ENCODE measurements at regions not wholly inside any gene's neighbourhood (a gene's known extent, or its start where the extent isn't known, plus 50 kb on each side); places are given as distances from the start of the nearest gene placed in this dataset.

DNA sequence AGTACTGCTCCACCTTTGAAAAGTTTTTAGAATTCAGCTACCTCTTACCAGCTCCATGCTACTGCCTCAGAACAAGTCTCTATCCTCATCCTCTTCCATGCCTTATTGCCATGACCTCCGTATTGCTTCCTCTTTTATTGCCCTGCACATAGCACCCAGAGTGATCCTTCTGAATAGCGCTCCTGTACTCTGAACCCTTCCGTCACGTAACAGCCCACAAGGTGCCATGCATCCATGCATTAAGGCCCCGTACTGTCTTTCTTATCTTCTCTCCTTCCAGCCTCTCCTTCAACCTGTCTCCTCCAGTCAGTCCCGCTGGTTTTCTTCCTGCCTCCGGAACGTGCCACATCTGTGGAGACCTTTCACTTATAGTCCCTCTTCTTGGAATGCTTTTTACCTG is 273.3 kb upstream of the SEMA6A start:
- ATAC-seq = no peak
- no peak for DNase-seq

GRCh38 chr5:116844015-116844414 is 269.4 kb upstream of the SEMA6A start:
- no peak for ATAC-seq
- DNase-seq = no peak

GRCh38 chr5:116842514-116842961 is 267.9 kb upstream of the SEMA6A start:
- no peak for DNase-seq
- no peak for ATAC-seq

DNA sequence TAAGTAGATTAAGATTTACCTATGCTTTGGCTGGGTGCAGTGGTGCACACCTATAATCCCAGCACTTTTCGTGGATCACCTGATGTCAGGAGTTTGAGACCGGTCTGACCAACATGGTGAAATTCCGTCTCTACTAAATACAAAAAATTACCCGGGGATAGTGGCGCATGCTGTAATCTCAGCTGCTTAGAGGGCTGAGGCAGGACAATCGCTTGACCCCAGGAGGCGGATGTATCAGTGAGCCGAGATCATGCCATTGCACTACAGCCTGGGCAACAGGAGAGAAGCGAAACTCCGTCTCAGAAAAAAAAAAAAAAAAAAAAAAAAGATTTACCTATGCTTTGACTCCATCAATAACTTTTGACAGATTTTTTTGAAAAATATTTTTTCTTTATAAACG is 267.1 kb upstream of the SEMA6A start:
- DNase-seq (no peak), ATAC-seq (no peak)

- ATAC-seq = no peak
- no peak for DNase-seq
Observed at GRCh38 chr5:116838011-116838536, 263.5 kb upstream of the SEMA6A start.

- ATAC-seq = no peak
- no peak for DNase-seq
Observed at GRCh38 chr5:116834796-116835515, 260.3 kb upstream of the SEMA6A start.

DNA sequence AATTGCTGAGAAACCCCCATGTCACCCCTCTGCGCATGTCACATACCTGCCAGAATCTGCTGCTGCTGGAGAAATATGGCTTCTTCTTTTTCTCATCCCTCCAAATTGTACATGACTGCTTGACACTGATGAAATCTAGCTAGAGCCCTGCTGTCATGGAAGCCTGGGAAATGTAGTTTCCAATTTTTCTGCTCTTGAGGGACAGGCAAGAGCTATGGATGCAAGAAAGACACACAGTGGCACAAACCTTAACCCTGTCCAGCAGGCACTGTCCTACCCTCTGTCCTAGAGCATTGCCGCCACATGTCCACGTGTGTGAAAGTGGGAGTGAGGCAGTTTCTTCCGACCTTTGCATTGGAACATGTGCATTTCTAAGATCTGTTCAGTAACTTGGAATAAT is 255.5 kb upstream of the SEMA6A start:
- ATAC-seq = no peak
- no peak for DNase-seq

- ATAC-seq (no peak), DNase-seq (no peak)
Observed at GRCh38 chr5:116827078-116827477, 252.5 kb upstream of the SEMA6A start.

- ATAC-seq (no peak), DNase-seq (no peak)
Observed at GRCh38 chr5:116825486-116825885, 250.9 kb upstream of the SEMA6A start.

- DNase-seq (no peak), ATAC-seq (no peak)
Observed at GRCh38 chr5:116824751-116825438, 250.3 kb upstream of the SEMA6A start.

DNA sequence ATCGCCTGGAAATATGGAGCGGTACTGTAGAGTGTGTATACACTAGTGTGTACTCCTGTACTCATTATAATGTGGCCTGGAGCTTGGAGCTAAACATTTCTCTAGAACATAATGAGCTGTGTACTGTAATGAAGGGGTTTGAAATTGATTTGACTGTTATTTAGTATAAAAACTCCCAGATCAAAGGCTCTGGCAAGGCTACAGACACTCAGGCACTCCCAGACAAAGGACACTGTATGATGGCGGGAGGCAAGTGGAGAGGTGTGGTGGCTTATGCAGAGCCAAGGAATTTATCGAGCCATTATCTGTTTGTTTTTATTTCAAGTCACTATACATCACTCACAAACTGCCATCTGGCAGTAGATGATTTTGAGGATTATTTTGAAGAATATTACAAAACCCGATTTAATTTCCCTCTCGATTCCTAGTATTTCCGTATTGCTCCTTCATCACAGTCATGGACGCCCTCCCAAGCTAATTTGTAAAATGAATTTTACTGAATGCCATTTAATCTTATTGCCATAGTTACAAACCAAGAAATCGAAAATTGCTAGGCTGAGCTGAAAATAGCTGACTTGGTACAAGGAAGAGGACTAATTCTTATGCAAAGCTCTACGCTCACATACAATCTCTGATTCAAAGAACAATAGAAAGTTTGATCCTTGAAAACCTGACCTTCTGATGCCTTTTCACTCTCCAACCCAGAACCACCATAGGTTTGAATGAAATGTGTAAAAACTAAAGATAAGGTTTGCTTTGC is 240.2 kb upstream of the SEMA6A start:
- ATAC-seq (no peak), DNase-seq (no peak)

DNA sequence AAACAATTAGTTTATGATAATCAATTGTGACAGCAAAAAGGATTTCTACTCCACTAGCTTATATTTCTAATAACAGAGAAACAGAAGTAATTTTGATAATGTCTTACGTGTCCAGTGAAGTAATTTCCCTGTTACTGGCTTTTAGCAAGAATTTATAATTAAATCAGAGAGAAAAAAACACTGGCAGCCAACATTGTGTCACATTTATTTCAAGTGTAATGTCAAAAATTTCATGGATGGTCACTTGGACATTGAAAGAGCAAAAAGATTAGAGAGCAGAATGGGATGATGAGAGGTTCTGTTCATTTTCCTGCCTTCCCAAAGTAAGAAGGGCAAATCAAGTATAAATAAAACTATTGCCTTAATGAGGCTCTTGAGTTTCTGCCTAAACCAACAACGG is 239.3 kb upstream of the SEMA6A start:
- DNase-seq = no peak
- no peak for ATAC-seq

DNA sequence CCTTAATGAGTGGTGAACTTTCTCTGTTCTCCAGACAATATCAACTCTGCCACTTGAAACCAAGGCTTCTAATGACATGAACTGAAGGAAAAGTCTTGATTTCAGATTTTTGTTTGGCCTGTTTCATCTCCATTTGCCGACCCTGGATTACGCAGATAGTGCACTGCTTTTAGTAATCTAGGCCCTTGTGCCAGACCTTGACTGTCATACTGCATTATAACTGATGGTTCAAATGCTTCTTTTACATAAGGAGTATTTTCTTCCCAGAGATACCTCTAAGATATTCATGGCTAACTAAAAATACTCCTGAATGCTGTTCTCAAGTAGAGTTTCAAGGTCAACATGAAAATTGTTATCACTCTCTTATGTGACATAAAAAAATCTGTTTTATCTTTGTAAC is 238.7 kb upstream of the SEMA6A start:
- ATAC-seq = no peak
- DNase-seq = no peak

GRCh38 chr5:116810951-116811350 is 236.3 kb upstream of the SEMA6A start:
- DNase-seq (no peak), ATAC-seq (no peak)

DNA sequence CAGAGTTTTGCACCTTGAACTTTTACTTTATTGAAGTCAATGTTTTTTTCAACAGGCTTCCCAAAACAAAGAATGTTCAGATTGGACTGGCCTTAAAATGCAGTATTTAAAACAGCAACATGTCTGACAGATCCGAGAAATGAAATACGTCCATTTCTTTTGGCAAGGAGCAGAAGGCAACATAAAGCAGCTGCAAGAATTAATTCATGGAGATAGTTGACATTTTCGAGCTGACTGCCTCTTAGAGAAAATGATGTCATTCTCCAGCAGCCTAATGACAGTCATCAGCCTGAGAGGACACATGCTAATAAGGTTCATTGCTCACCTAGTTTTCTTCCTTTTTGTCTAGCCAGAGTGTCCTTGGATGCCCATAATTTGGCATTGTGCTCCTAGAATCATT is 232.2 kb upstream of the SEMA6A start:
- ATAC-seq = no peak
- no peak for DNase-seq

DNA sequence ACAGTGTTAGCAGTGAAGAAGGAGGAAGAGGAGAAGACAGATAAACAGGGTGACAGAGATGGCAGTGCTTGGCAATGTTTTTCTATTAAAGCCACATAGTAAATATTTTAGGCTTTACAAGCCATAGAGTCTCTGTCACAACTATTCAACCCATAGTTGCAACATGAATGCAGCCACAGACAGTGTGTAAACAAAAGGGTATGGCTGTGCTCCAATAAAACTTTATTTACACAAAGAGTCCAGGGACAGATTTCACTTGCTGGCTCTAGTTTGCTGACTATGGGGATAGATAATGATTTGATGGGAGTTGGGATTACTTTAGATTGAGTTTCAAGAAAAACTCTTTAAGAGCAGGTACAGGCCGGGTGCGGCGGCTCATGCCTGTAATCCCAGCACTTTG is 224.8 kb upstream of the SEMA6A start:
- DNase-seq = no peak
- no peak for ATAC-seq

DNA sequence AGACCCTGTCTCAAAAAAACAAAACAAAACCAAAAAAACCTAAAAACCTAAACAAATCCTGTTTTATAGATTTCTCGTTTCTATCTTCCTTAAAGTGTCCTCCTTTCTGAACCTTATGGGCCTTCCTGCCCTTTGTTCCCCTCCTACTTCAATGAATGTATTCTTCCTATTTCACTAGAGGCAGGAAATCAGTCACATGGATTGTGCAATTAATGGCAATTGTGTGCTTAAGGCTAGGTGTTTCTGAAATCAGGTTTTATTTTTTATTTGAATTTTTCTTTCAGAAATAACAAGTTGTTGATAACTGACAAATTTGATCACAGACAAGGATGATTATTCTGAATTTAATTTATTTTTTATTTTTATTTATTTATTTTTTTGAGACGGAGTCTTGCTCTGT is 220.6 kb upstream of the SEMA6A start:
- no peak for ATAC-seq

GRCh38 chr5:116789522-116789921 is 214.9 kb upstream of the SEMA6A start:
- ATAC-seq = no peak
- no peak for DNase-seq

More for the DNA sequence above, 220.6 kb upstream of the SEMA6A start:
- no peak for DNase-seq

GRCh38 chr5:116788851-116789403 is 214.3 kb upstream of the SEMA6A start:
- no peak for ATAC-seq

GRCh38 chr5:116787570-116787969 is 212.9 kb upstream of the SEMA6A start:
- DNase-seq (no peak), ATAC-seq (no peak)

More at GRCh38 chr5:116788851-116789403, 214.3 kb upstream of the SEMA6A start:
- DNase-seq = no peak

GRCh38 chr5:116785106-116785505 is 210.5 kb upstream of the SEMA6A start:
- no peak for ATAC-seq
- DNase-seq = no peak

GRCh38 chr5:116779846-116780245 is 205.2 kb upstream of the SEMA6A start:
- DNase-seq (no peak), ATAC-seq (no peak)

Measured in stimulated activated naive CD8-positive, alpha-beta T cell treated with anti-CD3 and anti-CD28 coated beads, Interleukin-15, Interleukin-2, amounts not matched to agents 100 U/mL and 50 U/mL, for 24 hours (primary cell).